ENCODE measurements at regions not wholly inside any gene's neighbourhood (a gene's known extent, or its start where the extent isn't known, plus 50 kb on each side); places are given as distances from the start of the nearest gene placed in this dataset.
"Not testable (repeated sequence)": the region's sequence is repeated elsewhere in the genome, so short reads cannot be mapped to it uniquely, and the experiment has no call there.

DNA sequence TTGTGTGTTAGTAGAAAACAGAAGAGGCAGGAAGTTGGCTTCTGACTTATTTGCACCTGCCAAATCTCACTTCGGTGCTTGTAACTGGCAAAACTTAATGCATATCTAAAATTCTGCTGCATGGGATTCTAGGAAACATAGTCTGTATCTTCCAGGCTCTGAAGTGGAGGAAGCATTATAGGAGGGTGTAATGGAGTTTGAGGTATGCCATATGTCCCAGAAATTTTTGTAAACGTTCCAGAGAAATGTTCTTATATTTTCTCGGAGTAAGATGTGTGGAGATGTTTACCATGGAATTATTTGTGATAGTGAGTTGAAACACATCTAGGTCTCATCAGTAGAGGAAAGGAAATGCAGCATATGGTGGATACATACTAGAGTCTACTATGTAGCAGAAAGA is 1329.0 kb upstream of the NUDT12 start:
- Histone ChIP-seq H3K9me3 (no peaks in the 10 kb centered on the region), H3K36me3 (no peaks in the 10 kb centered on the region), H3K27ac (no peak overlapping the region), H3K4me3 (no peak overlapping the region), H3K4me1 (no peaks in the 10 kb centered on the region), H3K27me3 (no peaks in the 10 kb centered on the region)
- intact Hi-C loops (cut with DNase I): no loop called here
- no peak for DNase-seq
- TF ChIP-seq, protein P1, sequence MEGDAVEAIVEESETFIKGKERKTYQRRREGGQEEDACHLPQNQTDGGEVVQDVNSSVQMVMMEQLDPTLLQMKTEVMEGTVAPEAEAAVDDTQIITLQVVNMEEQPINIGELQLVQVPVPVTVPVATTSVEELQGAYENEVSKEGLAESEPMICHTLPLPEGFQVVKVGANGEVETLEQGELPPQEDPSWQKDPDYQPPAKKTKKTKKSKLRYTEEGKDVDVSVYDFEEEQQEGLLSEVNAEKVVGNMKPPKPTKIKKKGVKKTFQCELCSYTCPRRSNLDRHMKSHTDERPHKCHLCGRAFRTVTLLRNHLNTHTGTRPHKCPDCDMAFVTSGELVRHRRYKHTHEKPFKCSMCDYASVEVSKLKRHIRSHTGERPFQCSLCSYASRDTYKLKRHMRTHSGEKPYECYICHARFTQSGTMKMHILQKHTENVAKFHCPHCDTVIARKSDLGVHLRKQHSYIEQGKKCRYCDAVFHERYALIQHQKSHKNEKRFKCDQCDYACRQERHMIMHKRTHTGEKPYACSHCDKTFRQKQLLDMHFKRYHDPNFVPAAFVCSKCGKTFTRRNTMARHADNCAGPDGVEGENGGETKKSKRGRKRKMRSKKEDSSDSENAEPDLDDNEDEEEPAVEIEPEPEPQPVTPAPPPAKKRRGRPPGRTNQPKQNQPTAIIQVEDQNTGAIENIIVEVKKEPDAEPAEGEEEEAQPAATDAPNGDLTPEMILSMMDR (IDR thresholded peaks at IDR 0.05): no peak
- TF ChIP-seq POLR2A (IDR thresholded peaks at IDR 0.05): no peak
- ATAC-seq: no peak
- 52% methylated on average over 3 of the region's 3 CpGs for WGBS (ENCODE audit: insufficient coverage, low coverage, low lambda C conversion rate, missing lambda C conversion rate)

DNA sequence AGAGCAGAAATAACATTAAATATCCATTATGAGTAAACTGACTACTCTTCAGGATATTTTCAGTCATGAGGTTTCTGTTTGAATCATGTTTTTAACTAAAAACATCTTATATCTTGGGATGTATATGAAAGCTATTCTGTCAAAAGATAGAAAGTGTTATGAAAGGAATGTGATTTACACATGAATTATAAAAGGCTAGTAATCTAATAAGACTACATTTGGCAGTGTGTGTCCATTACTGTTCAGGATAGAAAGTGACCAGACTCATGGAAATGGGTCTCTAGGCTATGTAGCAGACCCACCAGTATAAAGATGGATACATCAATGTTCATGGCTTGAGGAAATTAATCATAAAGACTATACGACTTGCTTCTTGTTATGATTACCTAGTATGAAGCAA is 1328.2 kb upstream of the NUDT12 start:
- H3K27ac ChIP-seq: no peak overlapping the region
- TF ChIP-seq POLR2A (IDR thresholded peaks at IDR 0.05): no peak
- TF ChIP-seq, protein P1 (IDR thresholded peaks at IDR 0.05): no peak
- no peak overlapping the region for H3K4me3 ChIP-seq
- ATAC-seq (no peak), DNase-seq (no peak)
- intact Hi-C loops (cut with DNase I): no loop called here
- no peaks in the 10 kb centered on the region for H3K9me3 ChIP-seq
- no peaks in the 10 kb centered on the region for H3K27me3 ChIP-seq
- 25% methylated on average over 1 of the region's 1 CpG for WGBS (ENCODE audit: insufficient coverage, low coverage, low lambda C conversion rate, missing lambda C conversion rate)
- no peaks in the 10 kb centered on the region for H3K36me3 ChIP-seq
- H3K4me1 ChIP-seq: no peaks in the 10 kb centered on the region

DNA sequence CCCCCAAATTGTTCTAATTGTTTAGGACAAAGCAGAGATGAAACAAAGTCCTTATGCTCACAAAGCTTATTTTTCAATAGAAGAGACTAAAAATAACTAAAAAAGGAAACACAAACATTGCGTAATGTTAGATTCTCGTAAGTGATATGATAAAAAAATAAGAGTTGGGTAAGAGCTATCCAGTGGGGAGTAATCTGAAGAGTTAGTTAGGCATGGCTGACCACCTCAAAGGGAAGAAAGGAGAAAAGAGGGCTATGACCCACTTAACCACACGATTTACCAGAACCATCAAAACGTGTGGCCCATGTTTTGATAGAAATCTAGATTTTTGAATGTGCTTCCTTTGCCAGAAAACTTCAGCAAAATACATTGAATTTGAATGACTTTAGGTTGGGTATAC is 1296.8 kb upstream of the NUDT12 start:
- Histone ChIP-seq H3K27me3 (no peaks in the 10 kb centered on the region), H3K36me3 (no peaks in the 10 kb centered on the region), H3K4me3 (no peak overlapping the region), H3K9me3 (no peaks in the 10 kb centered on the region), H3K27ac (no peak overlapping the region), H3K4me1 (no peaks in the 10 kb centered on the region)
- TF ChIP-seq, protein P1 (IDR thresholded peaks at IDR 0.05): no peak
- no peak for TF ChIP-seq POLR2A (IDR thresholded peaks at IDR 0.05)
- ATAC-seq: no peak
- intact Hi-C loops (cut with DNase I): no loop called here
- no peak for DNase-seq
- WGBS (ENCODE audit: insufficient coverage, low coverage, low lambda C conversion rate, missing lambda C conversion rate): 33% methylated on average over 4 of the region's 4 CpGs

DNA sequence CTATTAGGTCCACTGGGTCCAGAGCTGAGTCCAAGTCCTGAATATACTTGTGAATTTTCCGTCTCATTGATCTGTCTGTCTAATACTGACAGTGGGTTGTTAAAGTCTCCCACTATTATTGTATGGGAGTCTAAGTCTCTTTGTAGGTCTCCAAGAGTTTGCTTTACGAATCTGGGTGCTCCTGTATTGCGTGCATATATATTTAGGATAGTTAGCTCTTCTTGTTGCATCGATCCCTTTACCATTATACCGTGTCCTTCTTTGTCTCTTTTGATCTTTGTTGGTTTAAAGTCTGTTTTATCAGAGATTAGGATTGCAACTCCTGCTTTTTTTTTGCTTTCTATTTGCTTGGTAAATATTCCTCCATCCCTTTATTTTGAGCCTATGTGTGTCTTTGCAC is 1289.5 kb upstream of the NUDT12 start:
- WGBS (ENCODE audit: insufficient coverage, low coverage, low lambda C conversion rate, missing lambda C conversion rate): 10% methylated on average over 5 of the region's 5 CpGs
- H3K9me3 ChIP-seq; intact Hi-C loops (cut with DNase I); H3K27ac ChIP-seq; ATAC-seq; DNase-seq; H3K4me1 ChIP-seq; H3K4me3 ChIP-seq; H3K36me3 ChIP-seq; H3K27me3 ChIP-seq: not testable (repeated sequence)

DNA sequence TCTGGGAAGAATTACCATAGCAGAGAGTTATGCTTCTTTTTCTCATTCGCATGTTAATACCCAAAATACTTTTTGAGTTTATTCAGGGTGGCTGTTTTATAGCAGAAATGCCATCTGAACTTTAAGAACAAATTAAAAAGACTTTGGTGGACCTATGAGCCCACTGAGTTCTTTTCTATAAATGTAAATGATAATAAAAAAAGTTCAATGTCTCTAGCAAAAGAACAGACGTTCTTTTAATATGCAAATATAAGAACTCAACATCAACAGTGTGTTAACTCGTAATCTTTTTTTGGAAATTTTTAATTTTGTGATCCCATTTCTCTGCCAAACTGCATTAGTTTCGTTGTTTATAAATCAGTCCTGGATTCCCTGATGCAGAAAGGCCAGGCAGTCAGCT is 1283.0 kb upstream of the NUDT12 start:
- TF ChIP-seq POLR2A (IDR thresholded peaks at IDR 0.05): no peak

DNA sequence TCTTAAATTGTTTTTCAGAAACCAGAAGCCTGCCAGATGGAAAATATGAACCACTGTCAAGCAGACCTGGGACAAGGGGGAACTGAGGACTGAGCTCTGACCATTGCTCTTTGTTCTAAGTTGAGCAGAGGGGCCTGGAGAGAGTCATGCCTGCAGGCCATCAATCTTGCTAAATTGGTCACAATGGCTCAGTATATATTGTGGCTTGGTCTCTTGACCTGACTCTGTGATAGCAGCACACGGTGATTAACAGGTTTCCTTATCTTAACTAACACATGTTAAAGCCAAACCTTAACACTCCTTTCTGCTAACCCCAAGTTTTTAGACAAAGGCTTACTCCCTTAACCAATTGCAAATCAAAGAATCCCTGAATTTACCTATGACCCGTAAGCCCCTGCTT is 1281.2 kb upstream of the NUDT12 start:
- Histone ChIP-seq H3K36me3 (no peaks in the 10 kb centered on the region), H3K27ac (no peak overlapping the region), H3K4me3 (no peak overlapping the region), H3K27me3 (no peaks in the 10 kb centered on the region), H3K9me3 (no peaks in the 10 kb centered on the region), H3K4me1 (no peaks in the 10 kb centered on the region)
- no peak for TF ChIP-seq POLR2A (IDR thresholded peaks at IDR 0.05)
- TF ChIP-seq, protein P1 (IDR thresholded peaks at IDR 0.05): no peak
- 0% methylated on average over 1 of the region's 2 CpGs for WGBS (ENCODE audit: insufficient coverage, low coverage, low lambda C conversion rate, missing lambda C conversion rate)
- intact Hi-C loops (cut with DNase I): no loop called here
- DNase-seq: no peak
- ATAC-seq: no peak

More for the DNA sequence above, 1283.0 kb upstream of the NUDT12 start:
- no peaks in the 10 kb centered on the region for H3K36me3 ChIP-seq
- H3K4me3 ChIP-seq: no peak overlapping the region
- 28% methylated on average over 4 of the region's 4 CpGs for WGBS (ENCODE audit: insufficient coverage, low coverage, low lambda C conversion rate, missing lambda C conversion rate)
- no peak overlapping the region for H3K27ac ChIP-seq
- H3K27me3 ChIP-seq: no peaks in the 10 kb centered on the region
- no peaks in the 10 kb centered on the region for H3K4me1 ChIP-seq
- intact Hi-C loops (cut with DNase I): no loop called here
- DNase-seq: no peak
- ATAC-seq: no peak
- no peaks in the 10 kb centered on the region for H3K9me3 ChIP-seq

Data from right lobe of liver (tissue), 6 donors.